ENCODE measurements at regions not wholly inside any gene's neighbourhood (a gene's known extent, or its start where the extent isn't known, plus 50 kb on each side); places are given as distances from the start of the nearest gene placed in this dataset.

DNA sequence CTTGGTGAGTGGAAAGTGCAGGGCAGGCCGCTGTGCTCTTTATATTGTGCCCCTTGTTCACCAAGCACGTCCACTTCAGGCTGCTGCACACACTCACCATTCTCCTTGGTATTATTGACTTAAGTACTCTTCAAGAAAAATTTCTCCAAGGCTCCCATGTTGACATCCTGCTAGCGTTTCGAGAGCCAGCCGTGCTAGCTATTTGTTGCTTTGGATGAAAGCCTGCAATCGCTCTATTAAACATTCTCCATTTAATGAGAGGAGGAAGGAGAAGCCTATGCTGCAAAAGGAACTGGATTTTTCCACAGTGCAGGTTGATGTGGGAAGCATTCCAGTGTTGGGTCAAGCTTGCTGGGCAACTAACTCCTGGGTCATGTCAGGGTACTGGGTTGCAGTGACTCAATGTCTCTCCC is 113.5 kb downstream of the CD83 start:
- TF ChIP-seq, protein P1, sequence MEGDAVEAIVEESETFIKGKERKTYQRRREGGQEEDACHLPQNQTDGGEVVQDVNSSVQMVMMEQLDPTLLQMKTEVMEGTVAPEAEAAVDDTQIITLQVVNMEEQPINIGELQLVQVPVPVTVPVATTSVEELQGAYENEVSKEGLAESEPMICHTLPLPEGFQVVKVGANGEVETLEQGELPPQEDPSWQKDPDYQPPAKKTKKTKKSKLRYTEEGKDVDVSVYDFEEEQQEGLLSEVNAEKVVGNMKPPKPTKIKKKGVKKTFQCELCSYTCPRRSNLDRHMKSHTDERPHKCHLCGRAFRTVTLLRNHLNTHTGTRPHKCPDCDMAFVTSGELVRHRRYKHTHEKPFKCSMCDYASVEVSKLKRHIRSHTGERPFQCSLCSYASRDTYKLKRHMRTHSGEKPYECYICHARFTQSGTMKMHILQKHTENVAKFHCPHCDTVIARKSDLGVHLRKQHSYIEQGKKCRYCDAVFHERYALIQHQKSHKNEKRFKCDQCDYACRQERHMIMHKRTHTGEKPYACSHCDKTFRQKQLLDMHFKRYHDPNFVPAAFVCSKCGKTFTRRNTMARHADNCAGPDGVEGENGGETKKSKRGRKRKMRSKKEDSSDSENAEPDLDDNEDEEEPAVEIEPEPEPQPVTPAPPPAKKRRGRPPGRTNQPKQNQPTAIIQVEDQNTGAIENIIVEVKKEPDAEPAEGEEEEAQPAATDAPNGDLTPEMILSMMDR (conservative IDR thresholded peaks at IDR 0.05; ENCODE audit: low read depth in 2 of 2): no peak
- no peak for TF ChIP-seq CREB1 (CRISPR knock-in tag; IDR thresholded peaks at IDR 0.05; ENCODE audit: low read depth)
